ENCODE measurements at regions not wholly inside any gene's neighbourhood (a gene's known extent, or its start where the extent isn't known, plus 50 kb on each side); places are given as distances from the start of the nearest gene placed in this dataset.

DNA sequence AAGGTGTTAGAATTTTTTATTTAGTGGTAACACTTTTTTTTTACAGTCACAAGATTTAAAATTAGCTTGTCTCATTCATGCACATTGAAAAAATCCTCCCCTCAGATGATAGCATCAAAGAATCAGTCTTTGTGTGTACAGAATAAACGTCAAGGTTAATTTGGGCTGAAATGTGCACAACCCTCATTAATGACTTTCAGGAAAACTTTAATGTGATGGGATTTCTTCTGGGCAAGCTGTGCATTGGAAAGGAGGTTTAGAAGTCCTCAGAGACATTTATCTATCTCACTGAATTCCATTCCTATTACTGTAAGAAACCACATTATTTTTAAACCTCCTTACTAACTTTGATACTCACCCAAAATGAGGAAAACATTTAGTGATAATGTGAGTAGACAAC, 88.2 kb upstream of the TECRL start:
- TF ChIP-seq, protein P1, sequence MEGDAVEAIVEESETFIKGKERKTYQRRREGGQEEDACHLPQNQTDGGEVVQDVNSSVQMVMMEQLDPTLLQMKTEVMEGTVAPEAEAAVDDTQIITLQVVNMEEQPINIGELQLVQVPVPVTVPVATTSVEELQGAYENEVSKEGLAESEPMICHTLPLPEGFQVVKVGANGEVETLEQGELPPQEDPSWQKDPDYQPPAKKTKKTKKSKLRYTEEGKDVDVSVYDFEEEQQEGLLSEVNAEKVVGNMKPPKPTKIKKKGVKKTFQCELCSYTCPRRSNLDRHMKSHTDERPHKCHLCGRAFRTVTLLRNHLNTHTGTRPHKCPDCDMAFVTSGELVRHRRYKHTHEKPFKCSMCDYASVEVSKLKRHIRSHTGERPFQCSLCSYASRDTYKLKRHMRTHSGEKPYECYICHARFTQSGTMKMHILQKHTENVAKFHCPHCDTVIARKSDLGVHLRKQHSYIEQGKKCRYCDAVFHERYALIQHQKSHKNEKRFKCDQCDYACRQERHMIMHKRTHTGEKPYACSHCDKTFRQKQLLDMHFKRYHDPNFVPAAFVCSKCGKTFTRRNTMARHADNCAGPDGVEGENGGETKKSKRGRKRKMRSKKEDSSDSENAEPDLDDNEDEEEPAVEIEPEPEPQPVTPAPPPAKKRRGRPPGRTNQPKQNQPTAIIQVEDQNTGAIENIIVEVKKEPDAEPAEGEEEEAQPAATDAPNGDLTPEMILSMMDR (IDR thresholded peaks at IDR 0.05) = no peak
- TF ChIP-seq POLR2A (IDR thresholded peaks at IDR 0.05) = no peak
